Cardiac muscle cell (in vitro differentiated cells and primary cell): ENCODE measurements at regions not wholly inside any gene's neighbourhood (a gene's known extent, or its start where the extent isn't known, plus 50 kb on each side); places are given as distances from the start of the nearest gene placed in this dataset.

Source experiments
- DNase-seq, 2 donors: peaks; one replicate each; pipeline versions ENCODE4 v3.0.0 to v3.0.0-alpha.2; 2010 to 2017; ENCODE audit warnings: low read depth in 1 of 2, low spot score in 1 of 2
- H3K27ac ChIP-seq: fragments of 200-600 bp; sonication (generic); 2 replicates; pipeline ENCODE4 v1.5.1; 2016
- H3K27me3 ChIP-seq: fragments of 200-600 bp; sonication (generic); 2 replicates; pipeline ENCODE4 v1.6.0; 2016; ENCODE audit warnings: control low read depth
- H3K36me3 ChIP-seq: fragments of 200-600 bp; sonication (generic); 2 replicates; pipeline ENCODE4 v1.5.1; 2016; ENCODE audit warnings: control low read depth
- H3K4me1 ChIP-seq: fragments of 200-600 bp; sonication (generic); 2 replicates; pipeline ENCODE4 v1.8.1; 2017; ENCODE audit warnings: low read depth, mild to moderate bottlenecking, mixed run types
- H3K4me3 ChIP-seq: fragments of 200-600 bp; sonication (generic); 2 replicates; pipeline ENCODE4 v1.5.1; 2016; ENCODE audit warnings: mild to moderate bottlenecking
- H3K9me3 ChIP-seq: fragments of 200-600 bp; sonication (generic); 2 replicates; pipeline ENCODE4 v1.5.1; 2017; ENCODE audit warnings: low read depth, mild to moderate bottlenecking, control low read depth
- TF ChIP-seq, protein P1 (sequence below): IDR thresholded peaks from 2 replicates; pipeline ENCODE4 v1.5.1; 2012; ENCODE audit warnings: low read depth, mild to moderate bottlenecking, low read length

DNA sequence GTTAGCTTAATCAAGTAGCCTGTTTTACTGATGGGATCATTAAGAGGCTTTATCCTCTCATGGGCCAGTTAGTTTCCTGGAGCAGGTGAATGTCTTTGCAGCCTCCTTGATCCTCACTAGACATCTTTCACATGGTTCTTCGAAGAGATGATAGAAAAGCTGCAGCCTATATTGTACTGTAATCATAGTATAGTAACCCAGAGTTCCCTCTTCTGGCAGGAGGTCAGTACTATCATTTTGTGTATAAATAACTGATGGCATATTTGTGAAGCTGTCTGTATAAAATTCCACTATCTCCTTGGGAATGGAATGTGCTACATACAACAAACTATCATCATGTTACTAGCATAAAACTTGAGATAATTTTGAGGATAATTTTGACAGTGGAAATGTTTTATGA is 123.8 kb upstream of the PRPS1L1 start:
- no peaks in the 10 kb centered on the region for H3K36me3 ChIP-seq
- no peak overlapping the region for H3K4me3 ChIP-seq
- no peak for DNase-seq
- H3K4me1 ChIP-seq: peaks cover 2% of the 10 kb centered on the region
- TF ChIP-seq, protein P1, sequence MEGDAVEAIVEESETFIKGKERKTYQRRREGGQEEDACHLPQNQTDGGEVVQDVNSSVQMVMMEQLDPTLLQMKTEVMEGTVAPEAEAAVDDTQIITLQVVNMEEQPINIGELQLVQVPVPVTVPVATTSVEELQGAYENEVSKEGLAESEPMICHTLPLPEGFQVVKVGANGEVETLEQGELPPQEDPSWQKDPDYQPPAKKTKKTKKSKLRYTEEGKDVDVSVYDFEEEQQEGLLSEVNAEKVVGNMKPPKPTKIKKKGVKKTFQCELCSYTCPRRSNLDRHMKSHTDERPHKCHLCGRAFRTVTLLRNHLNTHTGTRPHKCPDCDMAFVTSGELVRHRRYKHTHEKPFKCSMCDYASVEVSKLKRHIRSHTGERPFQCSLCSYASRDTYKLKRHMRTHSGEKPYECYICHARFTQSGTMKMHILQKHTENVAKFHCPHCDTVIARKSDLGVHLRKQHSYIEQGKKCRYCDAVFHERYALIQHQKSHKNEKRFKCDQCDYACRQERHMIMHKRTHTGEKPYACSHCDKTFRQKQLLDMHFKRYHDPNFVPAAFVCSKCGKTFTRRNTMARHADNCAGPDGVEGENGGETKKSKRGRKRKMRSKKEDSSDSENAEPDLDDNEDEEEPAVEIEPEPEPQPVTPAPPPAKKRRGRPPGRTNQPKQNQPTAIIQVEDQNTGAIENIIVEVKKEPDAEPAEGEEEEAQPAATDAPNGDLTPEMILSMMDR: no peak
- H3K9me3 ChIP-seq: no peaks in the 10 kb centered on the region
- H3K27ac ChIP-seq: no peak overlapping the region
- no peaks in the 10 kb centered on the region for H3K27me3 ChIP-seq

DNA sequence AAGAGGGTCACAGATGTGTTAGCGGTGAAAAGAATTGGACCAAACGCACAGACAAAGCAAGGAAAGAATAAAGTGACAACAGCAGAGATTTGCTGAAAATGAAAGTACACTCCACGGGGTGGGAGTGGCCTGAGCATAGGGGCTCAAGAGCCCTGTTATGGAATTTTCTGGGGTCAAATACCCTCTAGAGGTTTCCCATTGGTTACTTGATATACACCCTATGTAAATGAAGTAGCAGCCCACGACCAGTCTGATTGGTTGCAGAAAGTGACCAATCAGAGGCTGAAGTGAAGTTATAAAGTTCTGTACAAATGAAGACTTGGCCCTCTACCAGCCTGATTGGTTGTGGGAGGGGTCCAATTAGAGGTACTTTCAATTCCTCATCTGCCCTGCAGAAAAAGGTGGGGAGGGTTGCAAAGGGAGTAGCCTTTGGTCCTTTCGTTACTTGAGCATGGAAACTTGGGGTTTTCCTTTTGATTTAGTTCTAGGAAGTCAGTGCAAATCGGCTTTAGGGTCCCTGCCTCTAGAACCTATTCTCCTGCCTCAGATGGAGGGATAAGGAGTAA is 125.6 kb upstream of the PRPS1L1 start:
- Histone ChIP-seq H3K27me3 (no peaks in the 10 kb centered on the region), H3K4me3 (no peak overlapping the region), H3K9me3 (no peaks in the 10 kb centered on the region), H3K27ac (no peak overlapping the region), H3K36me3 (no peaks in the 10 kb centered on the region), H3K4me1 (peaks cover 2% of the 10 kb centered on the region)
- no peak for DNase-seq
- TF ChIP-seq, protein P1: no peak

DNA sequence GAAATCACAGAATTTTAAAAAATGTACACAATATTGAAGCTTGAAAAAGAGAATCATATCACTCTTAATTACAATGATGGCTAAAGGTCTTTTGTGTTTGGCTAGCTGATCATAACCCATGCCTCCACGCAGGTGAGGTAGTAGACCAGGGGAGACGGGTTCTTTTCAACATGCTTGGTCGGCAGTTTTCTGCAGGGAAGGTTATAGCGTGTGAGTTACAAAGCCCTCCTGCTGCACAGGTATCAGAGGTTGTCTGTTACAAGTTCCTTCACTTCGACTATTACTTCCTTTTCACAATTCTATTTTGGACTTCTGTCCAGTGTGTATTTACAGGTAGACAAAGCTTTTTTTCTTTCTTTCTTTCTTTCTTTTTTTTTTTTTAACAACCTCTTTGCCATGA is 127.1 kb upstream of the PRPS1L1 start:
- no peaks in the 10 kb centered on the region for H3K9me3 ChIP-seq
- H3K36me3 ChIP-seq: no peaks in the 10 kb centered on the region
- no peaks in the 10 kb centered on the region for H3K27me3 ChIP-seq
- no peak for DNase-seq
- no peak overlapping the region for H3K4me3 ChIP-seq
- TF ChIP-seq, protein P1: no peak
- no peak overlapping the region for H3K27ac ChIP-seq
- peaks cover 2% of the 10 kb centered on the region for H3K4me1 ChIP-seq

DNA sequence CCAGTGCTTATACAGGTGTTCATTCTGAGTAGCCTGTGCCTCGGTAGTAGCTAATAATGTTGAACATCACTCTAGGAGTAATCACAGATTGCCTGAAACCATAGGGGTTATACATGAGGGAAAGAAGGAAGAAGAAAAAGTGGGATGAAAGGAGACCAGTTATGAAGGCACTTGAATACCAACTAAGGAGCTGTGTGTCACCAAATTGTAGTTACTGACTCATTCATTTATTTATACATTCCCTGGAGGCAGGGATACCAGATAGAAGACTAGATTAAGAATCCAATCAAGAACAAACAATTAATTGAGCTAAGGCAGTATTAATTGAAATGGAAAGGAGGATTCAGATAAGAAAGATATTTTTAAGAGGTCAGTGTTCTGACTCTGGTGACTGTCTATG is 129.6 kb upstream of the PRPS1L1 start:
- no peak overlapping the region for H3K4me3 ChIP-seq
- TF ChIP-seq, protein P1: no peak
- no peak overlapping the region for H3K27ac ChIP-seq
- H3K27me3 ChIP-seq: no peaks in the 10 kb centered on the region
- DNase-seq: no peak
- H3K36me3 ChIP-seq: no peaks in the 10 kb centered on the region
- no peaks in the 10 kb centered on the region for H3K4me1 ChIP-seq
- no peaks in the 10 kb centered on the region for H3K9me3 ChIP-seq

DNA sequence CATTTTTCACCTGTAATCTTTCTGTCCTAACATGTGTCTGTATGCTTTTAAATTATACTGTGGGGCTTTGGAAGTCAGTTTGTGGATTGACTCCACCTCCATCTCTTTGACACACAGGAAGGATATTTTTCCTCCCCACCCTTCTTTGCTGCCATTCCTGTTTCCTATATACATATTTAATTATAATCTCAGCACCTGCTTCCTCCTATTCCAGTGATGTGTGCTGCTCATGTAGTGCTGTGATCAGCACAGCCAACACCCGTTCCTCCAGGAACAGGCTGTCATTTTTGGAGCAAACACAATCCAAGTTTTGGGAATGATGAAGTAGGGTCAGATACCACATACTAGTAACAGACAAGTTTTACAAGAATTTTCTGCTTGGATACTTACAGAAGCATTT is 135.0 kb upstream of the PRPS1L1 start:
- DNase-seq: no peak
- no peak overlapping the region for H3K27ac ChIP-seq
- no peaks in the 10 kb centered on the region for H3K4me1 ChIP-seq
- no peak overlapping the region for H3K4me3 ChIP-seq
- H3K27me3 ChIP-seq: no peaks in the 10 kb centered on the region
- TF ChIP-seq, protein P1: no peak
- H3K36me3 ChIP-seq: no peaks in the 10 kb centered on the region
- no peaks in the 10 kb centered on the region for H3K9me3 ChIP-seq

DNA sequence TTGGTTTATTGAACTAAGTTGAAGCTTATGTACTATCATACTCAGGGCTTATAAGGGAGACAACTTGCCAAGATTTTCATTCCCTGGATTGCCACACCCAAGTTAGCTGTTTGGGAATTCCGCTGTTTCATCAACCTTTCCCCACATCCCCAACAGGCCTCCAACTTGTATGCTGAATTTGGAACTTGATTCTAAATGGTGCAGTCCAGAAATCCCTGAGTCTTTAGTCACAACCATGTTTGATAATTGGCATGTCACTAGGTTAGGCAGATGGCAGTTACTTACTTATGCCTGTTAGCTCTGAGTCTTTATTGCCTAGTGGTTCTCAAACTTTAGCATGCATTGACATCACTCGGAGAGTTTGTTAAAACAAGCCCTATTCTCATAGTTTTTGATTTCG is 135.4 kb upstream of the PRPS1L1 start:
- no peak overlapping the region for H3K27ac ChIP-seq
- peak in 1 of 2 donors; percentile 23 for DNase-seq
- no peaks in the 10 kb centered on the region for H3K36me3 ChIP-seq
- TF ChIP-seq, protein P1: no peak
- no peaks in the 10 kb centered on the region for H3K9me3 ChIP-seq
- no peaks in the 10 kb centered on the region for H3K27me3 ChIP-seq
- H3K4me3 ChIP-seq: no peak overlapping the region
- no peaks in the 10 kb centered on the region for H3K4me1 ChIP-seq
